IMR-90 (cell line): ENCODE measurements at regions not wholly inside any gene's neighbourhood (a gene's known extent, or its start where the extent isn't known, plus 50 kb on each side); places are given as distances from the start of the nearest gene placed in this dataset.

Source experiments
- ATAC-seq: fragments of 200-7000 bp; cut with Tn5 transposase; 2 replicates; pipeline ENCODE4 v1.9.1; 2020; ENCODE audit warnings: low read depth, mild to moderate bottlenecking, moderate library complexity
- BruUV-seq: library from RNA; stranded (reverse); fragments of 400-500 nt; replicated peaks from 2 replicates; lab custom pipeline; 2021; lab: Mats Ljungman, UMichigan
- CTCF ChIA-PET: fragments of 300-600 bp; formaldehyde crosslinking; extraction: SDS; loops from one replicate; lab custom pipeline; 2021; ENCODE audit warnings: antibody characterized with exemption; lab: Yijun Ruan, JAX
- POLR2A ChIA-PET: fragments of 300-600 bp; sonication (Branson Sonifier 250); formaldehyde crosslinking; loops from one replicate; lab custom pipeline; 2022; ENCODE audit warnings: antibody characterized with exemption; ENCODE audit not compliant: unreplicated experiment; lab: Charles Lee
- DNase-seq: peaks from one replicate; pipeline ENCODE4 v3.0.0; 2013
- H2AFZ ChIP-seq: replicated peaks from 2 replicates; pipeline ENCODE3; 2013; ENCODE audit warnings: low read length, mild to moderate bottlenecking; ENCODE audit not compliant: poor library complexity
- H2AK5ac ChIP-seq: 2 replicates; pipeline ENCODE4 v1.6.1; 2013; ENCODE audit warnings: low read depth, low read length, inconsistent platforms
- H2AK9ac ChIP-seq: replicated peaks from 2 replicates; pipeline ENCODE3; 2013; ENCODE audit warnings: mild to moderate bottlenecking, low read depth, low read length, moderate library complexity; ENCODE audit not compliant: poor library complexity
- H2BK120ac ChIP-seq: 2 replicates; pipeline ENCODE4 v1.6.1; 2013; ENCODE audit warnings: low read depth, low read length, inconsistent platforms
- H2BK15ac ChIP-seq: 3 replicates; pipeline ENCODE4 v1.6.1; 2013; ENCODE audit warnings: low read depth, low read length, inconsistent platforms
- H2BK20ac ChIP-seq: 2 replicates; pipeline ENCODE4 v1.6.1; 2013; ENCODE audit warnings: low read depth, mild to moderate bottlenecking, inconsistent platforms, low read length, moderate library complexity
- H2BK5ac ChIP-seq: 2 replicates; pipeline ENCODE4 v1.6.1; 2013; ENCODE audit warnings: mild to moderate bottlenecking, low read depth, low read length, inconsistent platforms; ENCODE audit not compliant: poor library complexity, severe bottlenecking
- H3K14ac ChIP-seq: replicated peaks from 2 replicates; pipeline ENCODE4 v1.6.1; 2013; ENCODE audit warnings: low read depth, low read length, inconsistent platforms
- H3K18ac ChIP-seq: 2 replicates; pipeline ENCODE4 v1.6.1; 2013; ENCODE audit warnings: low read depth, low read length, control low read depth
- H3K23ac ChIP-seq: 2 replicates; pipeline ENCODE4 v1.6.1; 2013; ENCODE audit warnings: low read depth, low read length, inconsistent platforms
- H3K27ac ChIP-seq: 2 replicates; pipeline ENCODE4 v1.5.1; 2013; ENCODE audit warnings: mild to moderate bottlenecking, control low read depth, low read length; ENCODE audit not compliant: insufficient read depth
- H3K27me3 ChIP-seq: 2 replicates; pipeline ENCODE4 v1.6.1; 2013; ENCODE audit warnings: low read length; ENCODE audit not compliant: control insufficient read depth, insufficient read depth
- H3K36me3 ChIP-seq: 2 replicates; pipeline ENCODE4 v1.6.1; 2013; ENCODE audit warnings: low read length, mixed read lengths; ENCODE audit not compliant: control insufficient read depth, insufficient read depth
- H3K4ac ChIP-seq: 2 replicates; pipeline ENCODE4 v1.6.1; 2013; ENCODE audit warnings: low read depth, low read length, inconsistent platforms
- H3K4me1 ChIP-seq: 2 replicates; pipeline ENCODE4 v1.6.1; 2013; ENCODE audit warnings: low read length, mixed read lengths; ENCODE audit not compliant: control insufficient read depth, insufficient read depth
- H3K4me2 ChIP-seq: 2 replicates; pipeline ENCODE4 v1.6.1; 2013; ENCODE audit warnings: low read depth, mild to moderate bottlenecking, control low read depth, low read length, moderate library complexity
- H3K4me3 ChIP-seq: 2 replicates; pipeline ENCODE4 v1.5.1; 2013; ENCODE audit warnings: low read depth, mild to moderate bottlenecking, control low read depth, low read length, moderate library complexity; ENCODE audit not compliant: insufficient read depth
- H3K56ac ChIP-seq: 2 replicates; pipeline ENCODE4 v1.6.1; 2013; ENCODE audit warnings: low read length, inconsistent platforms; ENCODE audit not compliant: insufficient read depth; ENCODE audit errors: extremely low read depth
- H3K79me1 ChIP-seq, 2 experiments: 2 replicates each; pipeline ENCODE4 v1.6.1; 2013; ENCODE audit warnings: low read length in 2 of 2, inconsistent platforms in 1 of 2, low read depth in 1 of 2
- H3K9ac ChIP-seq: 2 replicates; pipeline ENCODE4 v1.6.1; 2013; ENCODE audit warnings: low read depth, low read length, control low read depth
- H3K9me1 ChIP-seq: 2 replicates; pipeline ENCODE4 v1.6.1; 2013; ENCODE audit warnings: low read length, inconsistent platforms; ENCODE audit not compliant: insufficient read depth
- H3K9me3 ChIP-seq: 2 replicates; pipeline ENCODE4 v1.6.1; 2013; ENCODE audit warnings: low read length; ENCODE audit not compliant: control insufficient read depth, insufficient read depth
- H4K20me1 ChIP-seq: 2 replicates; pipeline ENCODE4 v1.6.1; 2013; ENCODE audit warnings: low read length, inconsistent platforms; ENCODE audit not compliant: insufficient read depth
- H4K5ac ChIP-seq: 2 replicates; pipeline ENCODE4 v1.6.1; 2013; ENCODE audit warnings: mild to moderate bottlenecking, low read depth, low read length, control low read depth
- H4K8ac ChIP-seq, 2 experiments: 2 replicates each; pipeline ENCODE4 v1.6.1; 2013; ENCODE audit warnings: low read depth in 2 of 2, low read length in 2 of 2, control low read depth in 1 of 2, inconsistent platforms in 1 of 2
- H4K91ac ChIP-seq: 2 replicates; pipeline ENCODE4 v1.6.1; 2013; ENCODE audit warnings: low read depth, low read length, inconsistent platforms; ENCODE audit not compliant: insufficient read depth
- BHLHE40 ChIP-seq: fragments of 150-350 bp; IDR thresholded peaks from 2 replicates; pipeline ENCODE4 v1.6.1; 2016; ENCODE audit warnings: mild to moderate bottlenecking, low read depth, low read length
- CTCF ChIP-seq: conservative IDR thresholded peaks from 2 replicates; pipeline ENCODE4 v1.5.1; 2012; ENCODE audit warnings: mild to moderate bottlenecking, low read depth, low read length, improper control_type of control experiment
- MAZ ChIP-seq: IDR thresholded peaks from 2 replicates; pipeline ENCODE4 v1.6.1; 2012; ENCODE audit warnings: low read depth, mild to moderate bottlenecking, low read length, improper control_type of control experiment, moderate library complexity, borderline replicate concordance
- MXI1 ChIP-seq: IDR thresholded peaks from 2 replicates; pipeline ENCODE4 v1.6.1; 2012; ENCODE audit warnings: low read depth, mild to moderate bottlenecking, low read length, moderate library complexity, borderline replicate concordance
- RAD21 ChIP-seq: IDR thresholded peaks from 2 replicates; pipeline ENCODE4 v1.6.1; 2012; ENCODE audit warnings: low read length, improper control_type of control experiment
- WGBS, 2 experiments: methylation state at CpG; one replicate each; pipeline versions ENCODE4 v1.1.5 to v1.1.7; 2013; ENCODE audit warnings: missing lambda C conversion rate in 2 of 2; ENCODE audit not compliant: insufficient read length in 1 of 2; ENCODE audit errors: extremely low coverage in 2 of 2; 5-methylcytosine and 5-hydroxymethylcytosine counted together
- dilution Hi-C: fragments of 300-500 bp; cut with HindIII; formaldehyde crosslinking; loops from one replicate; pipeline ENCODE4 v1.14.3; 2018; ENCODE audit warnings: low sequenced_read_pairs; ENCODE audit not compliant: unreplicated experiment
- in situ Hi-C: fragments of 300-500 bp; cut with MboI; formaldehyde crosslinking; loops from 3 replicates; pipeline ENCODE4 v1.14.3; 2019; ENCODE audit warnings: low sequenced_read_pairs, inconsistent platforms, mixed read lengths
- intact Hi-C: fragments of 100-400 bp; cut with micrococcal nuclease; formaldehyde crosslinking; loops from 2 replicates; pipeline ENCODE4 v1.10.0; 2022

GRCh38 chr5:16378762-16379161 lies 86.8 kb downstream of the ZNF622 start:
- Histone ChIP-seq H3K79me1 (no peaks in the 10 kb centered on the region), H2AK9ac (no peak overlapping the region), H3K4ac (no peak overlapping the region), H3K9me1 (no peaks in the 10 kb centered on the region), H3K27me3 (no peaks in the 10 kb centered on the region), H4K91ac (no peak overlapping the region), H2BK15ac (no peak overlapping the region), H3K14ac (no peak overlapping the region), H3K23ac (no peak overlapping the region), H2AK5ac (no peak overlapping the region), H2BK120ac (no peak overlapping the region), H3K18ac (no peak overlapping the region), H2AFZ (no peak overlapping the region), H2BK5ac (no peak overlapping the region), H3K9ac (no peak overlapping the region), H2BK20ac (no peak overlapping the region), H4K8ac (no peak overlapping the region), H4K20me1 (no peaks in the 10 kb centered on the region), H3K56ac (no peak overlapping the region), H3K4me2 (no peak overlapping the region), H3K36me3 (no peaks in the 10 kb centered on the region), H3K4me1 (no peaks in the 10 kb centered on the region), H3K27ac (no peak overlapping the region), H4K5ac (no peak overlapping the region), H3K9me3 (no peaks in the 10 kb centered on the region), H3K4me3 (no peak overlapping the region)
- dilution Hi-C loops: no loop called here
- intact Hi-C loops: no loop called here
- ChIA-PET POLR2A (interaction anchor here (0.5 kb wide), 1 partner anchor 96 kb away, joined by 5 read pairs; no protein-coding TSS in a partner anchor), CTCF (no interaction called here)
- DNase-seq: no peak
- 0% methylated on average over 1 of the region's 3 CpGs; no CpG with 5 or more reads in 1 of the 2 experiments for WGBS, 2 experiments
- TF ChIP-seq RAD21: no peak
- no peak for TF ChIP-seq MAZ
- no peak for TF ChIP-seq BHLHE40
- TF ChIP-seq CTCF: no peak
- TF ChIP-seq MXI1: no peak
- ATAC-seq: no peak
- BruUV-seq: no TSS peak
- in situ Hi-C loops: no loop called here
